Bronchial epithelial cell (primary cell): ENCODE measurements at regions not wholly inside any gene's neighbourhood (a gene's known extent, or its start where the extent isn't known, plus 50 kb on each side); places are given as distances from the start of the nearest gene placed in this dataset.

Experiments
- DNase-seq: peaks from one replicate; pipeline ENCODE4 v3.0.0-alpha.2; 2010; ENCODE audit warnings: low read depth
- FAIRE-seq: peaks from 2 replicates; lab custom pipeline; 2011; peaks lifted over from hg19 to GRCh38; lab: Jason Lieb, UNC
- H3K27me3 ChIP-seq: 2 replicates; pipeline ENCODE4 v1.5.1; 2011; ENCODE audit warnings: low read length; ENCODE audit not compliant: control insufficient read depth, insufficient read depth
- H3K36me3 ChIP-seq: 2 replicates; pipeline ENCODE4 v1.5.1; 2011; ENCODE audit warnings: low read length; ENCODE audit not compliant: control insufficient read depth, insufficient read depth
- H3K4me3 ChIP-seq: 2 replicates; pipeline ENCODE4 v1.5.1; 2011; ENCODE audit warnings: mild to moderate bottlenecking, low read depth, low read length, control low read depth
- TF ChIP-seq, protein P1 (sequence below): IDR thresholded peaks from 2 replicates; pipeline ENCODE4 v1.5.1; 2011; ENCODE audit warnings: mild to moderate bottlenecking, moderate library complexity, low read length, control low read depth, inconsistent platforms; ENCODE audit not compliant: insufficient read depth, severe bottlenecking

- Histone ChIP-seq H3K4me3 (no peak overlapping the region), H3K27me3 (no peaks in the 10 kb centered on the region), H3K36me3 (no peaks in the 10 kb centered on the region)
- TF ChIP-seq, protein P1, sequence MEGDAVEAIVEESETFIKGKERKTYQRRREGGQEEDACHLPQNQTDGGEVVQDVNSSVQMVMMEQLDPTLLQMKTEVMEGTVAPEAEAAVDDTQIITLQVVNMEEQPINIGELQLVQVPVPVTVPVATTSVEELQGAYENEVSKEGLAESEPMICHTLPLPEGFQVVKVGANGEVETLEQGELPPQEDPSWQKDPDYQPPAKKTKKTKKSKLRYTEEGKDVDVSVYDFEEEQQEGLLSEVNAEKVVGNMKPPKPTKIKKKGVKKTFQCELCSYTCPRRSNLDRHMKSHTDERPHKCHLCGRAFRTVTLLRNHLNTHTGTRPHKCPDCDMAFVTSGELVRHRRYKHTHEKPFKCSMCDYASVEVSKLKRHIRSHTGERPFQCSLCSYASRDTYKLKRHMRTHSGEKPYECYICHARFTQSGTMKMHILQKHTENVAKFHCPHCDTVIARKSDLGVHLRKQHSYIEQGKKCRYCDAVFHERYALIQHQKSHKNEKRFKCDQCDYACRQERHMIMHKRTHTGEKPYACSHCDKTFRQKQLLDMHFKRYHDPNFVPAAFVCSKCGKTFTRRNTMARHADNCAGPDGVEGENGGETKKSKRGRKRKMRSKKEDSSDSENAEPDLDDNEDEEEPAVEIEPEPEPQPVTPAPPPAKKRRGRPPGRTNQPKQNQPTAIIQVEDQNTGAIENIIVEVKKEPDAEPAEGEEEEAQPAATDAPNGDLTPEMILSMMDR = no peak
- FAIRE-seq (peak; percentile 75), DNase-seq (no peak)
Observed at GRCh38 chr17:34122515-34122914, 132.6 kb upstream of the CCL2 start.

GRCh38 chr17:34125010-34125409 is 130.1 kb upstream of the CCL2 start:
- no peak for FAIRE-seq
- Histone ChIP-seq H3K4me3 (no peak overlapping the region), H3K36me3 (no peaks in the 10 kb centered on the region), H3K27me3 (no peaks in the 10 kb centered on the region)
- no peak for DNase-seq
- TF ChIP-seq, protein P1 = no peak

- DNase-seq (no peak), FAIRE-seq (no peak)
- Histone ChIP-seq H3K4me3 (no peak overlapping the region), H3K36me3 (no peaks in the 10 kb centered on the region), H3K27me3 (no peaks in the 10 kb centered on the region)
- TF ChIP-seq, protein P1 = no peak
Observed at GRCh38 chr17:34125921-34126320, 129.2 kb upstream of the CCL2 start.

DNA sequence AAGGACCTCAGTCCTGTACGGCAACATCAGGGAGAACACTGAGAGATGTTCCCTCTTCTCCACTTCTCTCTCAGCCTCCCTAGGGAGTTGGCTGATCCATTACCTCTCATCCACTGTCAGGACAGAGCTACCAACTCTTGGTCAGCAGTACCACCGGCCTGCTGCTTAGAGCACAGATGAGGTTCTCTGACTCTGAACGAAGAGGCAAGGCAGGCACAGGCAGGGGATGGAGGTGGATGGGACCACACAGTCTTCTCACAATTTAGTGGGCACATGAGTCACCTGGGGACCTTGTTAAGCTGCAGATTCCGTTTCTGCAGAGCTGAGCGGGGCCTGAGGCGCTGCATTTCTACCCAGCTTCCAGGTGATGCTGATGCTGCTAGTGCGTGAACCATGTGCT is 128.6 kb upstream of the CCL2 start:
- Histone ChIP-seq H3K27me3 (no peaks in the 10 kb centered on the region), H3K36me3 (no peaks in the 10 kb centered on the region), H3K4me3 (no peak overlapping the region)
- TF ChIP-seq, protein P1 = no peak
- no peak for DNase-seq
- FAIRE-seq = no peak

- TF ChIP-seq, protein P1 = no peak
- DNase-seq (no peak), FAIRE-seq (no peak)
- Histone ChIP-seq H3K4me3 (no peak overlapping the region), H3K36me3 (no peaks in the 10 kb centered on the region), H3K27me3 (no peaks in the 10 kb centered on the region)
Observed at GRCh38 chr17:34126965-34127364, 128.1 kb upstream of the CCL2 start.

DNA sequence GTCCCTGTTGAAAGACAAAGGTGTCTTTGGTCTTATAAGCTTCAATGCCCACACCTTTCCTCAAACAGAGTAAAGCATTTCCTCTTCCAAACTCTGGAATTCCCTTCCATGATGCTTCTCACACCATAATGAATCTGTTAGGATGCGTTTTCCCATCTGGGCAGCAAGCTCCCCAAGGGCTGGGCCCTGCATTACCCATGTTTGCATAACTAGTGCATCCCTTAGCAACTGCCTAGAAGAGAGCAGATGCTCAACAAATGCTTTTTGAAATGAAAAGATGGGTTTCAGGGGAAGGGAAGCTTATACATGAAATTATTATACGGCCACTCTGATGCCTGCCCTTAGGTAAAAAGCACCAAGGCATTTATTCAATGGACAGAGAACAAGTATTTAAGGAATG is 124.5 kb upstream of the CCL2 start:
- TF ChIP-seq, protein P1 = no peak
- no peak for DNase-seq
- FAIRE-seq = no peak
- Histone ChIP-seq H3K4me3 (no peak overlapping the region), H3K36me3 (no peaks in the 10 kb centered on the region), H3K27me3 (no peaks in the 10 kb centered on the region)
